Panc1 (cell line): ENCODE measurements at regions not wholly inside any gene's neighbourhood (a gene's known extent, or its start where the extent isn't known, plus 50 kb on each side); places are given as distances from the start of the nearest gene placed in this dataset.

Source experiments
- ATAC-seq: fragments of 200-7000 bp; cut with Tn5 transposase; 2 replicates; pipeline ENCODE4 v1.9.1; 2020; ENCODE audit warnings: mild to moderate bottlenecking, moderate library complexity
- BruUV-seq: library from RNA; stranded (reverse); fragments of 400-500 nt; replicated peaks from 2 replicates; lab custom pipeline; 2021; lab: Mats Ljungman, UMichigan
- CTCF ChIA-PET: fragments of 300-600 bp; sonication (Branson Sonifier 250); formaldehyde crosslinking; loops from one replicate; lab custom pipeline; 2022; ENCODE audit warnings: antibody characterized with exemption; lab: Charles Lee
- POLR2A ChIA-PET: fragments of 300-600 bp; sonication (Branson Sonifier 250); formaldehyde crosslinking; loops from one replicate; lab custom pipeline; 2022; ENCODE audit warnings: antibody characterized with exemption; lab: Charles Lee
- DNase-seq: peaks from one replicate; pipeline ENCODE4 v3.0.0-alpha.2; 2010; ENCODE audit warnings: low read depth, low spot score
- H3K27ac ChIP-seq: 2 replicates; pipeline ENCODE4 v1.5.1; 2011; ENCODE audit warnings: mild to moderate bottlenecking, low read length, inconsistent platforms
- H3K27me3 ChIP-seq: fragments of 200-500 bp; sonication (Bioruptor generic); 2 replicates; pipeline ENCODE4 v1.6.0; 2014; ENCODE audit warnings: low read length, inconsistent platforms; ENCODE audit not compliant: control insufficient read depth, insufficient read depth
- H3K36me3 ChIP-seq: fragments of 200-500 bp; sonication (Bioruptor generic); 2 replicates; pipeline ENCODE4 v1.5.1; 2014; ENCODE audit warnings: inconsistent platforms, mild to moderate bottlenecking, low read length, moderate library complexity; ENCODE audit not compliant: control insufficient read depth, insufficient read depth
- H3K4me1 ChIP-seq: 2 replicates; pipeline ENCODE4 v1.5.1; 2011; ENCODE audit warnings: inconsistent platforms, mild to moderate bottlenecking, low read length, moderate library complexity; ENCODE audit not compliant: control insufficient read depth, insufficient read depth
- H3K4me3 ChIP-seq, 2 experiments: 2 replicates each; pipeline ENCODE4 v1.5.1; 2011 to 2012; ENCODE audit warnings: low read depth in 2 of 2, low read length in 2 of 2, mild to moderate bottlenecking in 2 of 2, inconsistent platforms in 1 of 2, moderate library complexity in 1 of 2
- H3K9me3 ChIP-seq: fragments of 200-500 bp; sonication (Bioruptor generic); 2 replicates; pipeline ENCODE4 v1.5.1; 2014; ENCODE audit warnings: low read depth, mild to moderate bottlenecking, inconsistent platforms, low read length, moderate library complexity; ENCODE audit not compliant: control insufficient read depth, insufficient read depth
- POLR2AphosphoS5 ChIP-seq: IDR thresholded peaks from 2 replicates; pipeline ENCODE4 v1.6.1; 2012; ENCODE audit warnings: mild to moderate bottlenecking, low read depth, low read length, moderate library complexity
- REST ChIP-seq, 2 experiments: IDR thresholded peaks; 2 replicates each; pipeline ENCODE4 v1.6.1; 2011 to 2012; ENCODE audit warnings: low read depth in 2 of 2, control low read depth in 1 of 2, low read length in 1 of 2, mild to moderate bottlenecking in 1 of 2, moderate library complexity in 1 of 2; ENCODE audit not compliant: insufficient read depth in 1 of 2
- SIN3A ChIP-seq: IDR thresholded peaks from 2 replicates; pipeline ENCODE4 v1.6.1; 2012; ENCODE audit warnings: low read depth, mild to moderate bottlenecking, low read length, moderate library complexity, borderline replicate concordance; ENCODE audit not compliant: insufficient read depth
- TCF7L2 ChIP-seq: IDR thresholded peaks from 2 replicates; pipeline ENCODE4 v1.6.1; 2011; ENCODE audit warnings: mild to moderate bottlenecking, low read depth, low read length, inconsistent platforms
- in situ Hi-C: cut with HindIII; loops from 2 replicates; pipeline ENCODE4 v1.10.0; 2016; ENCODE audit warnings: low sequenced_read_pairs, low pct_unique_long_range_greater_than_20kb
- intact Hi-C: fragments of 100-400 bp; cut with micrococcal nuclease; formaldehyde crosslinking; loops from one replicate; pipeline ENCODE4 v1.10.0; 2022; ENCODE audit not compliant: unreplicated experiment
- TF ChIP-seq, protein P1 (sequence below): fragments of 450-650 bp; IDR thresholded peaks from 2 replicates; pipeline ENCODE4 v1.5.1; 2017; ENCODE audit warnings: mild to moderate bottlenecking

DNA sequence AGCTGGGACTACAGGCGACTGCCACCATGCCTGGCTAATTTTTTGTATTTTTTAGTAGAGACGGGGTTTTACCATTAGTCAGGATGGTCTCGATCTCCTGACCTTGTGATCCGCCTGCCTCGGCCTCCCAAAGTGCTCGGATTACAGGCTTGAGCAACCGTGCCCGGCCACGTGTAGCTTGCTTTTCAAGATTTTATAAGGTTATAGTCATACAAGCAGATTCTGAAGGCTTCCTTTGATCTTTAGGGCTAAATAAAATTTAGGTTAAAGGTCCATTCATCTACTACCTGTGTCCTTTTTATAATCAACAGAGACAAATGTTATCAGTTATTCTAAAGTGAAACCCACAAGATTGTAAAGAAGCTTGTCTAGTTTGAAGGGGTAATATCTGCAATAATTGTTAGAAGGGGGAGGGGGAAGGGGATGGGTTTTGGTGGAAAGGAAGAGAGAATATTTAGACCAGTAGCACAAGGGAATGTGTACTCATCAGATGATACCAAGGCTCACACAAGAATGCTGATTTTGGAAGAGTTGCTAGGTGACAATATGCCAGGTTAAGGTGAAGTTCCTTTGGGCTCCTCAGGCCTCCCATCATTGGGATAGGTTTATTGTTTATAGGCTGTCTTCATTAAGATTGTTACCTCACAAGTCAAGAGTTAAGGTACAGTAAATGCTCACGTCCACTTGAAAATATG is 284.7 kb downstream of the ALDH8A1 start:
- Histone ChIP-seq H3K4me3 (no peak overlapping the region), H3K9me3 (no peaks in the 10 kb centered on the region), H3K4me1 (no peaks in the 10 kb centered on the region), H3K36me3 (no peaks in the 10 kb centered on the region; the same call in 1 of the 2 replicates), H3K27ac (no peak overlapping the region), H3K27me3 (no peaks in the 10 kb centered on the region)
- no peak for ATAC-seq
- no TSS peak for BruUV-seq
- in situ Hi-C loops (no loop called here), intact Hi-C loops (no loop called here)
- CTCF ChIA-PET, result no interaction called here
- DNase-seq, result no peak
- no peak for TF ChIP-seq TCF7L2
- TF ChIP-seq POLR2AphosphoS5, result no peak
- TF ChIP-seq, protein P1, sequence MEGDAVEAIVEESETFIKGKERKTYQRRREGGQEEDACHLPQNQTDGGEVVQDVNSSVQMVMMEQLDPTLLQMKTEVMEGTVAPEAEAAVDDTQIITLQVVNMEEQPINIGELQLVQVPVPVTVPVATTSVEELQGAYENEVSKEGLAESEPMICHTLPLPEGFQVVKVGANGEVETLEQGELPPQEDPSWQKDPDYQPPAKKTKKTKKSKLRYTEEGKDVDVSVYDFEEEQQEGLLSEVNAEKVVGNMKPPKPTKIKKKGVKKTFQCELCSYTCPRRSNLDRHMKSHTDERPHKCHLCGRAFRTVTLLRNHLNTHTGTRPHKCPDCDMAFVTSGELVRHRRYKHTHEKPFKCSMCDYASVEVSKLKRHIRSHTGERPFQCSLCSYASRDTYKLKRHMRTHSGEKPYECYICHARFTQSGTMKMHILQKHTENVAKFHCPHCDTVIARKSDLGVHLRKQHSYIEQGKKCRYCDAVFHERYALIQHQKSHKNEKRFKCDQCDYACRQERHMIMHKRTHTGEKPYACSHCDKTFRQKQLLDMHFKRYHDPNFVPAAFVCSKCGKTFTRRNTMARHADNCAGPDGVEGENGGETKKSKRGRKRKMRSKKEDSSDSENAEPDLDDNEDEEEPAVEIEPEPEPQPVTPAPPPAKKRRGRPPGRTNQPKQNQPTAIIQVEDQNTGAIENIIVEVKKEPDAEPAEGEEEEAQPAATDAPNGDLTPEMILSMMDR, result no peak
- TF ChIP-seq SIN3A, result no peak
- no peak for TF ChIP-seq REST (IDR thresholded peaks at IDR 0.05; ENCODE audit: insufficient read depth in 1 of 2, low read depth in 2 of 2, low read length in 1 of 2)
- POLR2A ChIA-PET, result interaction anchor here (0.6 kb wide), 1 partner anchor 14 kb away, joined by 5 read pairs; no protein-coding TSS in a partner anchor

GRCh38 chr6:134663800-134664535 is 285.9 kb downstream of the ALDH8A1 start:
- Histone ChIP-seq H3K36me3 (no peaks in the 10 kb centered on the region; the same call in 1 of the 2 replicates), H3K4me1 (no peaks in the 10 kb centered on the region), H3K9me3 (no peaks in the 10 kb centered on the region), H3K27me3 (no peaks in the 10 kb centered on the region), H3K27ac (no peak overlapping the region), H3K4me3 (no peak overlapping the region)
- no TSS peak for BruUV-seq
- TF ChIP-seq REST (IDR thresholded peaks at IDR 0.05; ENCODE audit: insufficient read depth in 1 of 2, low read depth in 2 of 2, low read length in 1 of 2), result no peak
- TF ChIP-seq POLR2AphosphoS5, result no peak
- no peak for TF ChIP-seq TCF7L2
- TF ChIP-seq SIN3A, result no peak
- TF ChIP-seq, protein P1, result no peak
- intact Hi-C loops, result no loop called here
- POLR2A ChIA-PET, result no interaction called here
- CTCF ChIA-PET, result no interaction called here
- in situ Hi-C loops, result no loop called here
- DNase-seq (no peak), ATAC-seq (no peak)
